ENCODE measurements at regions not wholly inside any gene's neighbourhood (a gene's known extent, or its start where the extent isn't known, plus 50 kb on each side); places are given as distances from the start of the nearest gene placed in this dataset.

- no peak overlapping the region for H3K27ac ChIP-seq
- DNase-seq (ENCODE audit: low spot score): no peak
Observed at GRCh38 chr5:164713682-164714081, 1208.3 kb downstream of the MAT2B start.

DNA sequence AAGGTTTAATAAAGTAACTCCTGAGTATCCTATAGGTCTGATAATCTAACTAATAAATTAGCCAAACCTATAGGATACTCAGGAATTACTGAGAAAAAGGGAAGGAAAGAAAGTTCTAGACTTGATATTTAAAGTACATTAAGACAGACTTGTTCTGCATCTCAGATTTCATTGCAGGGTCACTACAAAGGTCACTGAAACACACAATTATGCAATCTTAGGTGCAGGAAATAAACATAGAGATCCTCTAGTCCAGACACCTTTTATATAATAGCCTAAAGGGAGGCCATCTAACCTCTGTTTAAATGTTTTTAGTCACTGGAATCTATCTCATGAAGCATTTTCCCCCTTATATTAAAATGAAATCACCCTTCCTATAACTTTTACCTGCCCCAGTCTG is 1215.7 kb downstream of the MAT2B start:
- H3K4me3 ChIP-seq: no peak overlapping the region
- no peak for DNase-seq (ENCODE audit: low spot score)
- H3K27ac ChIP-seq: no peak overlapping the region
- no peak for TF ChIP-seq CTCF (IDR thresholded peaks at IDR 0.05)

More at GRCh38 chr5:164713682-164714081, 1208.3 kb downstream of the MAT2B start:
- no peak for TF ChIP-seq CTCF (IDR thresholded peaks at IDR 0.05)
- no peak overlapping the region for H3K4me3 ChIP-seq

- DNase-seq (ENCODE audit: low spot score): no peak
- H3K27ac ChIP-seq: no peak overlapping the region
- no peak overlapping the region for H3K4me3 ChIP-seq
- TF ChIP-seq CTCF (IDR thresholded peaks at IDR 0.05): no peak
Observed at GRCh38 chr5:164721656-164722055, 1216.2 kb downstream of the MAT2B start.

GRCh38 chr5:164722702-164723101 is 1217.3 kb downstream of the MAT2B start:
- Histone ChIP-seq H3K27ac (no peak overlapping the region), H3K4me3 (no peak overlapping the region)
- no peak for TF ChIP-seq CTCF (IDR thresholded peaks at IDR 0.05)
- DNase-seq (ENCODE audit: low spot score): no peak

DNA sequence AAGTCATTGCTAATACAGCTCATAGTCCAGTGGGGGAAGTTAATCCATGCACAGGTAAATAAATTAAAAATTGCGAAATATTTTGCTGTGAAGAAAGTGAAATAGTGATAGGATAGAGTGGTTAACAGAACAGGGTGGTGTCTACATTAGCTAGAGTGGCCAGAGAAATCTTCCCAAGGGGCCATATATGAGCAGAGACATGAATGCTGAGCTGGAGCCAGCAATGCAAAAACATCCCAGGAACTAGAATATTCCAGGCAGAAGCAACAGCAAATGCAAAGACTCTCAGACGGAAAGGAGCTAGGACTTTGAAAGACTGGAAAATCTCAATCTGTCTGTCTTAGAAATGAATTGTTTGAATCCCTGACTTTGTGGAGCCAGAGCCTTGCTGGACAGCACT is 1221.6 kb downstream of the MAT2B start:
- H3K27ac ChIP-seq: no peak overlapping the region
- TF ChIP-seq CTCF (IDR thresholded peaks at IDR 0.05): no peak
- no peak overlapping the region for H3K4me3 ChIP-seq
- no peak for DNase-seq (ENCODE audit: low spot score)

GRCh38 chr5:164728733-164729132 is 1223.3 kb downstream of the MAT2B start:
- no peak overlapping the region for H3K27ac ChIP-seq
- DNase-seq (ENCODE audit: low spot score): no peak
- no peak overlapping the region for H3K4me3 ChIP-seq
- no peak for TF ChIP-seq CTCF (IDR thresholded peaks at IDR 0.05)

- TF ChIP-seq CTCF (IDR thresholded peaks at IDR 0.05): no peak
- H3K4me3 ChIP-seq: no peak overlapping the region
- no peak overlapping the region for H3K27ac ChIP-seq
- DNase-seq (ENCODE audit: low spot score): no peak
Observed at GRCh38 chr5:164735334-164735733, 1229.9 kb downstream of the MAT2B start.
